Body of pancreas (tissue), 4 donors: ENCODE measurements at regions not wholly inside any gene's neighbourhood (a gene's known extent, or its start where the extent isn't known, plus 50 kb on each side); places are given as distances from the start of the nearest gene placed in this dataset.

Experiments used
- ATAC-seq: fragments of 150-250 bp; one replicate; pipeline ENCODE4 v1.9.1; 2016
- DNase-seq, 4 donors: peaks; one replicate each; pipeline ENCODE4 v3.0.0-alpha.2; 2019
- H3K27ac ChIP-seq, 4 donors: fragments of 200-600 bp; sonication (generic); 1 replicate in 3 of 4; 2 replicates in 1 of 4; pipeline versions ENCODE4 v1.5.1 to v1.6.1; 2016 to 2019; ENCODE audit warnings: mild to moderate bottlenecking in 1 of 4, mixed read lengths in 1 of 4, moderate library complexity in 1 of 4
- H3K27me3 ChIP-seq, 2 donors: fragments of 200-600 bp; sonication (generic); one replicate each; pipeline ENCODE4 v1.6.0; 2016; ENCODE audit warnings: mild to moderate bottlenecking in 1 of 2
- H3K36me3 ChIP-seq, 2 donors: fragments of 200-600 bp; sonication (generic); replicated peaks in 1 of 2; 2 replicates each; pipeline ENCODE4 v1.5.1; 2016; ENCODE audit warnings: low read depth in 2 of 2; ENCODE audit not compliant: insufficient read depth in 1 of 2
- H3K4me1 ChIP-seq: fragments of 200-600 bp; sonication (generic); one replicate; pipeline ENCODE4 v1.6.0; 2016
- H3K4me3 ChIP-seq, 2 donors: fragments of 200-600 bp; sonication (generic); 1 replicate in 1 of 2; 2 replicates in 1 of 2; pipeline ENCODE4 v1.5.1; 2016 to 2019
- H3K9me3 ChIP-seq, 3 donors: fragments of 200-600 bp; sonication (generic); 1 replicate in 2 of 3; 2 replicates in 1 of 3; pipeline ENCODE4 v1.5.1; 2016
- POLR2A ChIP-seq, 3 donors: fragments of 450-650 bp; IDR thresholded peaks; one replicate each; pipeline ENCODE4 v1.6.1; 2016; ENCODE audit warnings: antibody characterized with exemption in 3 of 3, mild to moderate bottlenecking in 2 of 3
- WGBS, 2 donors: methylation state at CpG; one replicate each; pipeline ENCODE4 v1.1.5; 2017; 5-methylcytosine and 5-hydroxymethylcytosine counted together
- intact Hi-C: fragments of 100-400 bp; cut with DNase I; formaldehyde crosslinking; loops from one replicate; pipeline ENCODE4 v1.15.1; 2023
- TF ChIP-seq, protein P1 (sequence below), 7 experiments: fragments of 450-650 bp in 4 of 7; fragments of 200-600 bp in 3 of 7; sonication (generic) in 3 of 7; IDR thresholded peaks; one replicate each; pipeline ENCODE4 v1.5.1; 2016 to 2019; ENCODE audit warnings: antibody characterized with exemption in 7 of 7

DNA sequence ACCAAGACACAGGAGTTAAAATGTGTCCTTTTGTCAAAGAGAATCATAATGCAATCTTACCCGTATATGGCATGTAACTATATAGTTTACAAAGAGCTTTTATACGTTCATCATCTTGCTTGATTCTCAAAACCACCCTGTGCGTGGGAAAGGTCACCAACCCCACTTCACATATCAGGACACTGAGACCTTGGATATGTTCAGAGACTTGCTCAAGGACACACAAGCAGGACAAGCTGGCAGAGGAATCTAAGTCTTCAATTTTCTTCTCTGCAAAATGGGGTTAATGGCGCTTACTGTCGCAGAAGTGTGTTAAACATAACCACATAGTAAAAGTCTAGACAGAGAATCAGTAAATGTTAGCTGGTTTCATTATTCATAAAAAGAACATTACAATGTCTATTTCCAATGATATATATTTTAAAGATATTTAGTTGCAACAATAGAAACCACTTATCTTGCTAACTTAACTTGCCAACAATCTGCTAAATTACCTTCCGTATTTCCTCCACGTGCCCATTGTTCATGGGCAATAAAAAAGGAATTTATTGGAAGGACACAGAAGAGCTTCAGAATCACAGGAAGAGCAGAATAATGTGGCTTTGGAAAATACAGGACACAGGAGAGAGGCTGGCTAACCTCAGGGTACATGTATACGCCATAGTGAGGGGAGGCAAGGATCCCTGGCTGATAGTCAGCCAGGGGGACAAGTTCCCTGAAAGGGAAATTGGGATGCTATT lies 64.6 kb upstream of the TAPT1 start:
- 36 to 42% methylated on average over 8 of the region's 8 CpGs for WGBS, 2 donors
- intact Hi-C loops: no loop called here
- DNase-seq (no peak), ATAC-seq (no peak)
- no peak overlapping the region for H3K27ac ChIP-seq
- H3K4me1 ChIP-seq: peaks cover 5% of the 10 kb centered on the region
- no peaks in the 10 kb centered on the region for H3K36me3 ChIP-seq
- TF ChIP-seq, protein P1, sequence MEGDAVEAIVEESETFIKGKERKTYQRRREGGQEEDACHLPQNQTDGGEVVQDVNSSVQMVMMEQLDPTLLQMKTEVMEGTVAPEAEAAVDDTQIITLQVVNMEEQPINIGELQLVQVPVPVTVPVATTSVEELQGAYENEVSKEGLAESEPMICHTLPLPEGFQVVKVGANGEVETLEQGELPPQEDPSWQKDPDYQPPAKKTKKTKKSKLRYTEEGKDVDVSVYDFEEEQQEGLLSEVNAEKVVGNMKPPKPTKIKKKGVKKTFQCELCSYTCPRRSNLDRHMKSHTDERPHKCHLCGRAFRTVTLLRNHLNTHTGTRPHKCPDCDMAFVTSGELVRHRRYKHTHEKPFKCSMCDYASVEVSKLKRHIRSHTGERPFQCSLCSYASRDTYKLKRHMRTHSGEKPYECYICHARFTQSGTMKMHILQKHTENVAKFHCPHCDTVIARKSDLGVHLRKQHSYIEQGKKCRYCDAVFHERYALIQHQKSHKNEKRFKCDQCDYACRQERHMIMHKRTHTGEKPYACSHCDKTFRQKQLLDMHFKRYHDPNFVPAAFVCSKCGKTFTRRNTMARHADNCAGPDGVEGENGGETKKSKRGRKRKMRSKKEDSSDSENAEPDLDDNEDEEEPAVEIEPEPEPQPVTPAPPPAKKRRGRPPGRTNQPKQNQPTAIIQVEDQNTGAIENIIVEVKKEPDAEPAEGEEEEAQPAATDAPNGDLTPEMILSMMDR (IDR thresholded peaks at IDR 0.05): no peak
- no peak for TF ChIP-seq POLR2A (IDR thresholded peaks at IDR 0.05)
- H3K4me3 ChIP-seq: no peak overlapping the region
- no peaks in the 10 kb centered on the region for H3K27me3 ChIP-seq
- no peaks in the 10 kb centered on the region for H3K9me3 ChIP-seq

DNA sequence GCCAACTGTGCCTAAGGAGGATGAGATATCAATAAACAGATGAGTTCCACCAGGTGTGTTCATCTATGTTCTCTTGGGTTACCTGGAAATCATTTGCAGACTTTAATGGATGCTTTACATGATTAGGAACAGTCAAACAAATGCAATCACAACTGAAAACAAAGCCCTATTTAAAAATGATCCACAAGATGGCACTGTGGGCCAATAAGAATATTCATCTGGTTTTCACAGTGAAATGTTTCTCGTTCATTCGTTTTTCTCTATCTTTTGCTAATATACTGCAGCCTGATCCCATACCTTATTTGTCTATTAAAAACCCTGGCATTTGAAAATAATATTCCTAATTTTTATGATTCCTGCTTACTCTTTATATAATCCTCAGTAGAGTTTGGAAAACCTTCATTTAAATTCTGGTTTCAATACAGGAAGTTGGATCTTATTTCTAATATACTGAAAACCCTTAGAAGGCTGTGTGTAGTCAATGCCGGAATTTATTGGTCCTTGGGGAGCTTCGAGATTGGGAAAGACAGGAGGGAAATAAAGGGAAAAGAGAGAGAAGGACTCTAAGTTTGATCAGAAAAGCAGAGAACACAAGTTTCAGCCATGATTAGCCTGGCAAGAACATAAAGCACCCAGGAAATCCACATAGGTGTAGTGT lies 63.8 kb upstream of the TAPT1 start:
- no peaks in the 10 kb centered on the region for H3K9me3 ChIP-seq
- no peak overlapping the region for H3K4me3 ChIP-seq
- H3K27me3 ChIP-seq: no peaks in the 10 kb centered on the region
- no peak overlapping the region for H3K27ac ChIP-seq
- H3K36me3 ChIP-seq: no peaks in the 10 kb centered on the region
- intact Hi-C loops: no loop called here
- DNase-seq (peak in 1 of 4 donors; percentile 8), ATAC-seq (no peak)
- WGBS, 2 donors: 2% methylated on average over 4 of the region's 4 CpGs
- H3K4me1 ChIP-seq: peaks cover 5% of the 10 kb centered on the region
- no peak for TF ChIP-seq POLR2A (IDR thresholded peaks at IDR 0.05)
- TF ChIP-seq, protein P1 (IDR thresholded peaks at IDR 0.05): peak; percentile 28 to 71 (median 68)

DNA sequence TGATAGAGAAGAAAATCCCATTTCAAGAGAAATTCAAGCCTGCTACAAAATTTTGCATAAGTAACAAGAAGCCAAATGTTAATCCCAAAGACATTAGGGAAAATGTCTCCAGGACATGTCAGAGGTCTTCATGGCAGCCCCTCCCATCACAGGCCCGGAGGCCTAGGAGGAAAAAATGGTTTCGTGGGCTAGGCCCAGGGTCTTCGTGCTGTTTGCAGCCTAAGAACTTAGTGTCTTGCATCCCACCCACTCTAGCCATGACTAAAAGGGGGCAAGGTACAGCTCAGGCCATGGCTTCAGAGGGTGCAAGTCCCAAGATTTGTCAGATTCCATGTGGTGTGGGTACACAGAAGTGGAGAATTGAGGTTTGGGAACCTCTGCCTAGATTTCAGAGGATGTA lies 57.8 kb upstream of the TAPT1 start:
- H3K36me3 ChIP-seq: no peaks in the 10 kb centered on the region
- H3K4me1 ChIP-seq: no peaks in the 10 kb centered on the region
- H3K4me3 ChIP-seq: no peak overlapping the region

DNA sequence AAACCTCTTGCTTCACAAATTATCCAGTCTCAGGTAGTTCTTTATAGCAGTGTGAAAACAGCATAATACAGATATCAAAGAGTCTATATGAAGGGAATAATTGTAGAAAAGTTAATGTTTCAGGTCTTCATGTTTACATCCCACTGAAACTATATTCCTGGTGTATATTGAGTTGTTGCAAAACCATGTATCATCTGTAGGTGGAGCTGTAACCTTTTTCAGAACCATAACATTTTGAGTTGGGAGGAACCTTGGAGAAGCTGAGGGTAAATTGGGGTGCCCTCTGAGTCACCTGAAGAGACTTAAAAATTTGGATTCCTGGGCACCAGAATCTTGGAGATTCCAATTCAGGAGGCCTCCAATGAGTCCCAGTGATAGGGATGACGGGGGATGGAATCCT lies 51.9 kb upstream of the TAPT1 start:
- ATAC-seq (no peak), DNase-seq (no peak)
- Histone ChIP-seq H3K4me1 (no peaks in the 10 kb centered on the region), H3K27ac (no peak overlapping the region), H3K4me3 (no peak overlapping the region), H3K9me3 (peaks cover 0 to 13% (median 0%) of the 10 kb centered on the region in 3 donors), H3K36me3 (no peaks in the 10 kb centered on the region), H3K27me3 (no peaks in the 10 kb centered on the region)
- TF ChIP-seq POLR2A (IDR thresholded peaks at IDR 0.05): no peak
- TF ChIP-seq, protein P1 (IDR thresholded peaks at IDR 0.05): no peak
- WGBS, 2 donors: 77 to 100% methylated on average over 1 of the region's 1 CpG
- intact Hi-C loops: no loop called here

More for the DNA sequence above, 57.8 kb upstream of the TAPT1 start:
- 67 to 83% methylated on average over 3 of the region's 3 CpGs for WGBS, 2 donors
- Histone ChIP-seq H3K27me3 (no peaks in the 10 kb centered on the region), H3K9me3 (no peaks in the 10 kb centered on the region), H3K27ac (no peak overlapping the region)
- ATAC-seq: no peak
- TF ChIP-seq, protein P1 (IDR thresholded peaks at IDR 0.05): no peak
- no peak for TF ChIP-seq POLR2A (IDR thresholded peaks at IDR 0.05)
- intact Hi-C loops: no loop called here
- DNase-seq: no peak
